SK-N-SH treated with all-trans-retinoic acid at 6 μM for 48 hours (cell line): ENCODE measurements at regions not wholly inside any gene's neighbourhood (a gene's known extent, or its start where the extent isn't known, plus 50 kb on each side); places are given as distances from the start of the nearest gene placed in this dataset.

Experiments used
- GLIS3 ChIP-seq: fragments of 250-450 bp; sonication (Bioruptor Pico); IDR thresholded peaks from 2 replicates; pipeline ENCODE4 v1.5.0; 2020; ENCODE audit warnings: mild to moderate bottlenecking, moderate library complexity
- OSR1 ChIP-seq: fragments of 250-450 bp; sonication (Bioruptor Pico); IDR thresholded peaks from 2 replicates; pipeline ENCODE4 v1.8.0; 2022; ENCODE audit warnings: moderate library complexity, mild to moderate bottlenecking, inconsistent platforms
- RARB ChIP-seq: fragments of 250-450 bp; sonication (Bioruptor Pico); IDR thresholded peaks from 2 replicates; pipeline ENCODE4 v1.8.0; 2021; ENCODE audit warnings: mild to moderate bottlenecking, moderate library complexity
- TOX ChIP-seq: fragments of 250-450 bp; sonication (Bioruptor Pico); IDR thresholded peaks from 2 replicates; pipeline ENCODE4 v1.8.0; 2021; ENCODE audit warnings: mild to moderate bottlenecking, moderate library complexity, borderline replicate concordance
- ZNF565 ChIP-seq: fragments of 450-650 bp; formaldehyde crosslinking; conservative IDR thresholded peaks from 2 replicates; pipeline ENCODE4 v1.5.0; 2020; ENCODE audit warnings: low read depth, mild to moderate bottlenecking, moderate library complexity
- ZNF8 ChIP-seq: fragments of 450-650 bp; formaldehyde crosslinking; IDR thresholded peaks from 2 replicates; pipeline ENCODE4 v1.5.0; 2020; ENCODE audit warnings: mild to moderate bottlenecking, moderate library complexity
- TF ChIP-seq, protein P1 (sequence below): fragments of 250-450 bp; sonication (Bioruptor Pico); IDR thresholded peaks from 2 replicates; pipeline ENCODE4 v1.5.1; 2021; ENCODE audit warnings: mild to moderate bottlenecking, moderate library complexity
- TF ChIP-seq, protein P2 (sequence below): fragments of 250-450 bp; sonication (Bioruptor Pico); IDR thresholded peaks from 2 replicates; pipeline ENCODE4 v1.5.0; 2020; ENCODE audit warnings: mild to moderate bottlenecking, moderate library complexity
- TF ChIP-seq, protein P3 (sequence below): fragments of 250-450 bp; sonication (Bioruptor Pico); IDR thresholded peaks from 2 replicates; pipeline ENCODE4 v1.8.0; 2020; ENCODE audit warnings: mild to moderate bottlenecking, moderate library complexity, borderline replicate concordance
- TF ChIP-seq, protein P4 (sequence below): fragments of 250-450 bp; sonication (Bioruptor Pico); IDR thresholded peaks from 2 replicates; pipeline ENCODE4 v1.5.1; 2020; ENCODE audit warnings: low read depth, mild to moderate bottlenecking, moderate library complexity

GRCh38 chr1:96409689-96410088 is 311.9 kb upstream of the PTBP2 start:
- no peak for TF ChIP-seq GLIS3 (CRISPR knock-in tag)
- TF ChIP-seq, protein P1, sequence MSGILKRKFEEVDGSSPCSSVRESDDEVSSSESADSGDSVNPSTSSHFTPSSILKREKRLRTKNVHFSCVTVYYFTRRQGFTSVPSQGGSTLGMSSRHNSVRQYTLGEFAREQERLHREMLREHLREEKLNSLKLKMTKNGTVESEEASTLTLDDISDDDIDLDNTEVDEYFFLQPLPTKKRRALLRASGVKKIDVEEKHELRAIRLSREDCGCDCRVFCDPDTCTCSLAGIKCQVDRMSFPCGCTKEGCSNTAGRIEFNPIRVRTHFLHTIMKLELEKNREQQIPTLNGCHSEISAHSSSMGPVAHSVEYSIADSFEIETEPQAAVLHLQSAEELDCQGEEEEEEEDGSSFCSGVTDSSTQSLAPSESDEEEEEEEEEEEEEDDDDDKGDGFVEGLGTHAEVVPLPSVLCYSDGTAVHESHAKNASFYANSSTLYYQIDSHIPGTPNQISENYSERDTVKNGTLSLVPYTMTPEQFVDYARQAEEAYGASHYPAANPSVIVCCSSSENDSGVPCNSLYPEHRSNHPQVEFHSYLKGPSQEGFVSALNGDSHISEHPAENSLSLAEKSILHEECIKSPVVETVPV (CRISPR knock-in tag): no peak
- no peak for TF ChIP-seq ZNF565 (CRISPR knock-in tag)
- TF ChIP-seq ZNF8 (CRISPR knock-in tag): no peak
- TF ChIP-seq, protein P2, sequence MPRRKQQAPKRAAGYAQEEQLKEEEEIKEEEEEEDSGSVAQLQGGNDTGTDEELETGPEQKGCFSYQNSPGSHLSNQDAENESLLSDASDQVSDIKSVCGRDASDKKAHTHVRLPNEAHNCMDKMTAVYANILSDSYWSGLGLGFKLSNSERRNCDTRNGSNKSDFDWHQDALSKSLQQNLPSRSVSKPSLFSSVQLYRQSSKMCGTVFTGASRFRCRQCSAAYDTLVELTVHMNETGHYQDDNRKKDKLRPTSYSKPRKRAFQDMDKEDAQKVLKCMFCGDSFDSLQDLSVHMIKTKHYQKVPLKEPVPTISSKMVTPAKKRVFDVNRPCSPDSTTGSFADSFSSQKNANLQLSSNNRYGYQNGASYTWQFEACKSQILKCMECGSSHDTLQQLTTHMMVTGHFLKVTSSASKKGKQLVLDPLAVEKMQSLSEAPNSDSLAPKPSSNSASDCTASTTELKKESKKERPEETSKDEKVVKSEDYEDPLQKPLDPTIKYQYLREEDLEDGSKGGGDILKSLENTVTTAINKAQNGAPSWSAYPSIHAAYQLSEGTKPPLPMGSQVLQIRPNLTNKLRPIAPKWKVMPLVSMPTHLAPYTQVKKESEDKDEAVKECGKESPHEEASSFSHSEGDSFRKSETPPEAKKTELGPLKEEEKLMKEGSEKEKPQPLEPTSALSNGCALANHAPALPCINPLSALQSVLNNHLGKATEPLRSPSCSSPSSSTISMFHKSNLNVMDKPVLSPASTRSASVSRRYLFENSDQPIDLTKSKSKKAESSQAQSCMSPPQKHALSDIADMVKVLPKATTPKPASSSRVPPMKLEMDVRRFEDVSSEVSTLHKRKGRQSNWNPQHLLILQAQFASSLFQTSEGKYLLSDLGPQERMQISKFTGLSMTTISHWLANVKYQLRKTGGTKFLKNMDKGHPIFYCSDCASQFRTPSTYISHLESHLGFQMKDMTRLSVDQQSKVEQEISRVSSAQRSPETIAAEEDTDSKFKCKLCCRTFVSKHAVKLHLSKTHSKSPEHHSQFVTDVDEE (CRISPR knock-in tag): no peak
- TF ChIP-seq, protein P3, sequence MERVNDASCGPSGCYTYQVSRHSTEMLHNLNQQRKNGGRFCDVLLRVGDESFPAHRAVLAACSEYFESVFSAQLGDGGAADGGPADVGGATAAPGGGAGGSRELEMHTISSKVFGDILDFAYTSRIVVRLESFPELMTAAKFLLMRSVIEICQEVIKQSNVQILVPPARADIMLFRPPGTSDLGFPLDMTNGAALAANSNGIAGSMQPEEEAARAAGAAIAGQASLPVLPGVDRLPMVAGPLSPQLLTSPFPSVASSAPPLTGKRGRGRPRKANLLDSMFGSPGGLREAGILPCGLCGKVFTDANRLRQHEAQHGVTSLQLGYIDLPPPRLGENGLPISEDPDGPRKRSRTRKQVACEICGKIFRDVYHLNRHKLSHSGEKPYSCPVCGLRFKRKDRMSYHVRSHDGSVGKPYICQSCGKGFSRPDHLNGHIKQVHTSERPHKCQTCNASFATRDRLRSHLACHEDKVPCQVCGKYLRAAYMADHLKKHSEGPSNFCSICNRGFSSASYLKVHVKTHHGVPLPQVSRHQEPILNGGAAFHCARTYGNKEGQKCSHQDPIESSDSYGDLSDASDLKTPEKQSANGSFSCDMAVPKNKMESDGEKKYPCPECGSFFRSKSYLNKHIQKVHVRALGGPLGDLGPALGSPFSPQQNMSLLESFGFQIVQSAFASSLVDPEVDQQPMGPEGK (CRISPR knock-in tag): no peak
- TF ChIP-seq, protein P4, sequence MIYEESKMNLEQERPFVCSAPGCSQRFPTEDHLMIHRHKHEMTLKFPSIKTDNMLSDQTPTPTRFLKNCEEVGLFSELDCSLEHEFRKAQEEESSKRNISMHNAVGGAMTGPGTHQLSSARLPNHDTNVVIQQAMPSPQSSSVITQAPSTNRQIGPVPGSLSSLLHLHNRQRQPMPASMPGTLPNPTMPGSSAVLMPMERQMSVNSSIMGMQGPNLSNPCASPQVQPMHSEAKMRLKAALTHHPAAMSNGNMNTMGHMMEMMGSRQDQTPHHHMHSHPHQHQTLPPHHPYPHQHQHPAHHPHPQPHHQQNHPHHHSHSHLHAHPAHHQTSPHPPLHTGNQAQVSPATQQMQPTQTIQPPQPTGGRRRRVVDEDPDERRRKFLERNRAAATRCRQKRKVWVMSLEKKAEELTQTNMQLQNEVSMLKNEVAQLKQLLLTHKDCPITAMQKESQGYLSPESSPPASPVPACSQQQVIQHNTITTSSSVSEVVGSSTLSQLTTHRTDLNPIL (CRISPR knock-in tag): no peak
- TF ChIP-seq TOX (CRISPR knock-in tag): no peak
- no peak for TF ChIP-seq OSR1
- TF ChIP-seq RARB (CRISPR knock-in tag): no peak
